22Rv1 (cell line): ENCODE measurements at regions not wholly inside any gene's neighbourhood (a gene's known extent, or its start where the extent isn't known, plus 50 kb on each side); places are given as distances from the start of the nearest gene placed in this dataset.

Source experiments
- H3K27ac ChIP-seq: fragments of 450-650 bp; 2 replicates; pipeline ENCODE4 v1.5.1; 2017
- ZFX ChIP-seq: fragments of 450-650 bp; IDR thresholded peaks from 2 replicates; pipeline ENCODE4 v1.6.1; 2017; ENCODE audit warnings: antibody characterized with exemption, borderline replicate concordance
- TF ChIP-seq, protein P1 (sequence below): fragments of 450-650 bp; IDR thresholded peaks from 2 replicates; pipeline ENCODE4 v1.5.1; 2017; ENCODE audit warnings: mild to moderate bottlenecking

- no peak for TF ChIP-seq ZFX
- TF ChIP-seq, protein P1, sequence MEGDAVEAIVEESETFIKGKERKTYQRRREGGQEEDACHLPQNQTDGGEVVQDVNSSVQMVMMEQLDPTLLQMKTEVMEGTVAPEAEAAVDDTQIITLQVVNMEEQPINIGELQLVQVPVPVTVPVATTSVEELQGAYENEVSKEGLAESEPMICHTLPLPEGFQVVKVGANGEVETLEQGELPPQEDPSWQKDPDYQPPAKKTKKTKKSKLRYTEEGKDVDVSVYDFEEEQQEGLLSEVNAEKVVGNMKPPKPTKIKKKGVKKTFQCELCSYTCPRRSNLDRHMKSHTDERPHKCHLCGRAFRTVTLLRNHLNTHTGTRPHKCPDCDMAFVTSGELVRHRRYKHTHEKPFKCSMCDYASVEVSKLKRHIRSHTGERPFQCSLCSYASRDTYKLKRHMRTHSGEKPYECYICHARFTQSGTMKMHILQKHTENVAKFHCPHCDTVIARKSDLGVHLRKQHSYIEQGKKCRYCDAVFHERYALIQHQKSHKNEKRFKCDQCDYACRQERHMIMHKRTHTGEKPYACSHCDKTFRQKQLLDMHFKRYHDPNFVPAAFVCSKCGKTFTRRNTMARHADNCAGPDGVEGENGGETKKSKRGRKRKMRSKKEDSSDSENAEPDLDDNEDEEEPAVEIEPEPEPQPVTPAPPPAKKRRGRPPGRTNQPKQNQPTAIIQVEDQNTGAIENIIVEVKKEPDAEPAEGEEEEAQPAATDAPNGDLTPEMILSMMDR: no peak
These were observed 618.9 kb upstream of the KCNMB2 start for GRCh38 chr3:177917234-177917861.

DNA sequence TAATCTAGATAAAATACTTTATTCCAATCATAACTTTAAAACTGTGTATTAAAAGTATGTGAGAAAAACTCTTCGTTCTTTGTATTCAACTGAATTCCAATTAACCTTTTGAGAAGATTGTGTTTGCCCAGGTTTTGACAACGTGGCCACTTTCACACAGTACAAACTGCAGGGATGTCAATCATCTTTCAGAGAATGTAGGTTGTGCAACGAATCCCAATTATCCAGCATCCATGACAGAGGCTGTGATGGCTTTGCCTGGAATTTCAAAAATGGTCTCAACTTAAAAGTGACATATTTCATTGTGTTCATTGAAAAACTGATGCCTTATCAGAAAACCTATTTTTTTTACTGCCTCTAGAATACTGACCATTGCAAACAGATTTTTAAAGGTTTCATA lies 615.1 kb upstream of the KCNMB2 start:
- TF ChIP-seq, protein P1: no peak
- TF ChIP-seq ZFX: no peak
- no peak overlapping the region for H3K27ac ChIP-seq

More at GRCh38 chr3:177917234-177917861, 618.9 kb upstream of the KCNMB2 start:
- no peak overlapping the region for H3K27ac ChIP-seq

- H3K27ac ChIP-seq: no peak overlapping the region
- TF ChIP-seq, protein P1: no peak
- TF ChIP-seq ZFX: no peak
These were observed 612.0 kb upstream of the KCNMB2 start for GRCh38 chr3:177924261-177924660.

GRCh38 chr3:177928172-177928873 lies 607.9 kb upstream of the KCNMB2 start:
- TF ChIP-seq ZFX: no peak
- TF ChIP-seq, protein P1: no peak
- H3K27ac ChIP-seq: no peak overlapping the region

- TF ChIP-seq, protein P1: no peak
- TF ChIP-seq ZFX: no peak
- H3K27ac ChIP-seq: no peak overlapping the region
These were observed 606.9 kb upstream of the KCNMB2 start for GRCh38 chr3:177929310-177929709.

DNA sequence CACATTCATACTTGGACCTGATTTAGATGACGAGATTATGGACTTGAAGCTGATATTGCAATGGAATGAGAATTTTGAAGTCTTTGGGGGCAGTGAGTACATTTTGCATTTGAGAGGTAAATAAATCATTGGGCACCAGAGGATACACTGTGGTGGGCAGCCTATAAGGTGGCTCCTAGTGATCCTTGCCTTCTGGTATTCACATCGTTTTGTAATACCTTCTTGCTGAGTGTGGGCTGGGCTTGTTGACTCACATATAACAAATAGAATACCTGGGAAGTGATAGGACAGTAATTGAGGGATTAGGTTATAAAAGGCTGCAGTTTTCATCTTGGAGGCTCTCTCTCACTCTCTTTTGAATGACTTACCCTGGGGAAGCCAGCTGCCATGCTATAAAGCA lies 605.5 kb upstream of the KCNMB2 start:
- TF ChIP-seq ZFX: no peak
- TF ChIP-seq, protein P1: no peak

GRCh38 chr3:177931346-177931745 lies 604.9 kb upstream of the KCNMB2 start:
- TF ChIP-seq, protein P1: no peak
- no peak for TF ChIP-seq ZFX
- H3K27ac ChIP-seq: no peak overlapping the region

More for the DNA sequence above, 605.5 kb upstream of the KCNMB2 start:
- H3K27ac ChIP-seq: no peak overlapping the region
